Ectodermal cell (in vitro differentiated cells): ENCODE measurements at regions not wholly inside any gene's neighbourhood (a gene's known extent, or its start where the extent isn't known, plus 50 kb on each side); places are given as distances from the start of the nearest gene placed in this dataset.
"Not testable (repeated sequence)": the region's sequence is repeated elsewhere in the genome, so short reads cannot be mapped to it uniquely, and the experiment has no call there.

ENCODE experiments used
- H3K27ac ChIP-seq: 2 replicates; pipeline ENCODE4 v1.7.0; 2013; ENCODE audit warnings: mild to moderate bottlenecking, low read depth, low read length; ENCODE audit not compliant: insufficient read depth, poor library complexity, severe bottlenecking
- H3K27me3 ChIP-seq: 2 replicates; pipeline ENCODE4 v1.7.0; 2013; ENCODE audit warnings: mild to moderate bottlenecking, low read length; ENCODE audit not compliant: insufficient read depth, control insufficient read depth, poor library complexity, severe bottlenecking
- H3K36me3 ChIP-seq: one replicate; pipeline ENCODE4 v1.7.0; 2013; ENCODE audit warnings: low read length; ENCODE audit not compliant: control insufficient read depth, insufficient read depth
- H3K4me1 ChIP-seq: one replicate; pipeline ENCODE4 v1.7.0; 2013; ENCODE audit warnings: low read length; ENCODE audit not compliant: control insufficient read depth, insufficient read depth
- H3K4me3 ChIP-seq: 2 replicates; pipeline ENCODE4 v1.7.0; 2013; ENCODE audit warnings: low read depth, low read length, control low read depth; ENCODE audit not compliant: insufficient read depth
- H3K9me3 ChIP-seq: 2 replicates; pipeline ENCODE4 v1.7.0; 2013; ENCODE audit warnings: mild to moderate bottlenecking, low read length, moderate library complexity; ENCODE audit not compliant: control insufficient read depth
- WGBS, 2 experiments: methylation state at CpG; one replicate each; pipeline ENCODE4 v1.1.7; 2013; ENCODE audit warnings: missing lambda C conversion rate in 2 of 2; 5-methylcytosine and 5-hydroxymethylcytosine counted together

GRCh38 chr1:143643148-143643885 is 328.5 kb downstream of the FAM72C start:
- H3K36me3 ChIP-seq = no peaks in the 10 kb centered on the region
- no peaks in the 10 kb centered on the region for H3K9me3 ChIP-seq
- peaks cover 49% of the 10 kb centered on the region for H3K27me3 ChIP-seq
- H3K27ac ChIP-seq = no peak overlapping the region
- H3K4me1 ChIP-seq = no peaks in the 10 kb centered on the region
- WGBS, 2 experiments = 41 to 44% methylated on average over 56 of the region's 56 CpGs
- peak overlapping the region; percentile 20 for H3K4me3 ChIP-seq

DNA sequence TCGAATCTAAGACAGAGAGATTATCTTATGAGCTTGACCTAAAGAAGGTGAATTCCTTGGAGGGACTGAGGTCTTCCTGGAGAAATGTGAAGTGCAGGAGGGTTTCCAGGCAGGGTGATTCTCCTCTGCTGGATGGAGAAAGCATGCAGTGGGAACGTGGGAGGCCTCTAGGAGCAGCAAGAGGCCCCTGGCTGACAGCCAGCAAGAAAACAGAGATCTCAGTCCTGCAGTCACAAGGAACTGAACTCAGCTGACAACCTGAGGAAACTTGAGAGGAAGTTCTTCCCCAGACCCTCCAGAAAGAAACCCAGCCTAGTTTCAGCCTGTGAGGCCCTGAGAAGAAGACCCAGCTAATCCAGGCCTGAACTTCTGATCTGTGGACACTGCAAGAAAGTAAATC is 345.9 kb downstream of the FAM72C start:
- H3K4me3 ChIP-seq = no peak overlapping the region
- no peaks in the 10 kb centered on the region for H3K9me3 ChIP-seq
- H3K4me1 ChIP-seq = no peaks in the 10 kb centered on the region
- WGBS, 2 experiments = 60 to 67% methylated on average over 2 of the region's 2 CpGs
- no peaks in the 10 kb centered on the region for H3K36me3 ChIP-seq
- no peak overlapping the region for H3K27ac ChIP-seq
- no peaks in the 10 kb centered on the region for H3K27me3 ChIP-seq

DNA sequence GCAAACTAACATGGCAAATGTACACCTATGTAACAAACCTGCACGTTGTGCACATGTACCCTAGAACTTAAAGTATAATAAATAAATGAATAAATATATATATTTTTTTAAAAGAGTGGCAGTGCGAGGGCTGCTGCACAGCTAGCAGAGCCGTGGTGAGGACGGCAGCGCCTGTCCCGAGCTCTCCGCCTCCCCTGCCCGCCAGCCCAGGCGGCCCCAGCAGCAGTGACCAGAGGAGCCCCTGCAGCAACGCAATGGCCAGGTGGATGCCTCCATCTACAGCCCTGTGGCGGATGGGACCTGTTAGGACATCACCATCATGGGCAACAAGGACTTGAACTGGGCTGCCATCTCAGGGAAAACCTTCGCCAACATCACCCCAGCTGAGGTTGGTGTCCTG is 351.9 kb downstream of the FAM72C start:
- Histone ChIP-seq H3K27ac (no peak overlapping the region), H3K27me3 (no peaks in the 10 kb centered on the region), H3K36me3 (no peaks in the 10 kb centered on the region), H3K4me1 (no peaks in the 10 kb centered on the region), H3K4me3 (no peak overlapping the region), H3K9me3 (no peaks in the 10 kb centered on the region)
- 85% methylated on average over 11 of the region's 12 CpGs for WGBS, 2 experiments

- H3K4me1 ChIP-seq = no peaks in the 10 kb centered on the region
- no peak overlapping the region for H3K4me3 ChIP-seq
- no peaks in the 10 kb centered on the region for H3K36me3 ChIP-seq
- H3K27me3 ChIP-seq = no peaks in the 10 kb centered on the region
- 43 to 49% methylated on average over 2 of the region's 2 CpGs for WGBS, 2 experiments
- no peaks in the 10 kb centered on the region for H3K9me3 ChIP-seq
- H3K27ac ChIP-seq = no peak overlapping the region
Observed at GRCh38 chr1:143611159-143611558, 360.6 kb downstream of the FAM72C start.

GRCh38 chr1:143610196-143610595 is 361.6 kb downstream of the FAM72C start:
- no peaks in the 10 kb centered on the region for H3K4me1 ChIP-seq
- no peaks in the 10 kb centered on the region for H3K9me3 ChIP-seq
- no peaks in the 10 kb centered on the region for H3K27me3 ChIP-seq
- H3K4me3 ChIP-seq = no peak overlapping the region
- H3K36me3 ChIP-seq = no peaks in the 10 kb centered on the region
- WGBS, 2 experiments = 90% methylated on average over 11 of the region's 11 CpGs
- H3K27ac ChIP-seq = no peak overlapping the region

DNA sequence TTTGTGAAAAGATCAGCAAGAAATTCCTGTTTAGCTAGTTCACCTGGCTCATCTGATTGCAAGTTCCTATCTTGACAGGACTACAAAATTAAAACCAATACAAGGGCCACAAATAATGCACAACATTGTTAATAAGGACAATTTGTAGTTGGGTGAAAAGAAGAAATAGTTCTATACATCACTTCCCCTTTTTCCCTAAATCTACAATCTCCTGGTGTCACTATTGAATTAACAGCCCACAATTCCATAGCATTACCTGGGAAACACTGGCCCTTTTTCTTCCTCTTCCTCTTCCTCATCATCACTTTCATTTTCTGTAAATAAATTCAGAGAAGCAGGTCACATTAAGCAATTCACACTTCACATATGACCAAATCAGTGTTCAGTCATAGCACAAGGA is 366.9 kb downstream of the FAM72C start:
- Histone ChIP-seq H3K27ac (no peak overlapping the region), H3K9me3 (no peaks in the 10 kb centered on the region), H3K4me1 (no peaks in the 10 kb centered on the region), H3K4me3 (no peak overlapping the region), H3K36me3 (no peaks in the 10 kb centered on the region), H3K27me3 (no peaks in the 10 kb centered on the region)

GRCh38 chr1:143584508-143584907 is 387.3 kb downstream of the FAM72C start:
- Histone ChIP-seq H3K27me3 (no peaks in the 10 kb centered on the region), H3K9me3 (no peaks in the 10 kb centered on the region), H3K4me3 (no peak overlapping the region), H3K4me1 (no peaks in the 10 kb centered on the region), H3K27ac (no peak overlapping the region), H3K36me3 (no peaks in the 10 kb centered on the region)
- 80 to 81% methylated on average over 4 of the region's 4 CpGs for WGBS, 2 experiments

DNA sequence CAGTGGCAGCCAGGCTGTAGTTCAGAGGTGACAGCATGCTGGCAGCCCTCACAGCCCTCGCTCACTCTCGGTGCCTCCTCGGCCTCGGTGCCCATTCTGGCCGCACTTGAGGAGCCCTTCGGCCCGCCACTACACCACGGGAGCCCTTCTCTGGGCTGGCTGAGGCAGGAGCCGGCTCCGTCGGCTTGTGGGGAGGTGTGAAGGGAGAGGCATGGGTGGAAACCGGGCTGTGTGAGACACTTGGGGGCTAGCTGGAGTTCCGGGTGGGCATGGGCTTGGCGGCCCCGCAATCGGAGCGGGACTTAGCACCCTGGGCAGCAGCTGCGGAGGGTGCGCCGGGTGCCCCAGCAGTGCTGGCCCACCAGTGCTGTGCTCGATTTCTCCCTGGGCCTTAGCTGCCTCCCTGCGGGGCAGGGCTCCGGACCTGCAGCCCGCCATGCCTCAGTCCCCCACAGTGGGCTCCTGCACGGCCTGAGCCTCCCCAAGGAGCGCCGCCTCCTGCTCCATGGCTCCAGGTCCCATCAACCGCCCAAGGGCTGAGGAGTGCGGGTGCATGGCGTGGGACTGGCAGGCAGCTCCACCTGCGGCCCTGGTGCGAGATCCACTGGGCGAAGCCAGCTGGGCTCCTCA is 396.8 kb downstream of the FAM72C start:
- no peak overlapping the region for H3K27ac ChIP-seq
- WGBS, 2 experiments = 90 to 92% methylated on average over 33 of the region's 33 CpGs
- no peaks in the 10 kb centered on the region for H3K4me1 ChIP-seq
- H3K27me3 ChIP-seq = no peaks in the 10 kb centered on the region
- H3K9me3 ChIP-seq = no peaks in the 10 kb centered on the region
- H3K36me3 ChIP-seq = no peaks in the 10 kb centered on the region
- H3K4me3 ChIP-seq = no peak overlapping the region

DNA sequence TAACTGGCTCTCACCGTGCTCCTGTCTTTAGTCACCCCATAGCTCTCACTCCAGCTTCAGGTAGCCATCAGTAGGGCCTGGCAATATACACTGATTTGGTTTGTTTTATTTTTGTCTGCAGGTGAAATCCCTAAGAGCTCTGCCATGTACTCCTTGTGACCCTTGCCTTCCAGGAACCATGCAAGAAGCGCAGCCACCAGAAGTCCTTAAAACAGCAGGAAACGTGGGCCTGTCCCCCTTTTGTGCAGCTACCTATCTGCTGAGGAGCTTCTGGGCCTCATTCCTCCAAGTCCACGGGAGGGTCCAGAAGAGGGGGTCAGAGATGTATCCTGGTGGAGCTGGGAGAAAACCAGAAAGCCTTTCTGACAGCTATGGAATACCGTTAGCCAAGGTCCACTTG is 399.1 kb downstream of the FAM72C start:
- 68 to 70% methylated on average over 5 of the region's 5 CpGs for WGBS, 2 experiments
- H3K4me3 ChIP-seq, H3K9me3 ChIP-seq, H3K27ac ChIP-seq, H3K36me3 ChIP-seq, H3K4me1 ChIP-seq, H3K27me3 ChIP-seq: not testable (repeated sequence)

DNA sequence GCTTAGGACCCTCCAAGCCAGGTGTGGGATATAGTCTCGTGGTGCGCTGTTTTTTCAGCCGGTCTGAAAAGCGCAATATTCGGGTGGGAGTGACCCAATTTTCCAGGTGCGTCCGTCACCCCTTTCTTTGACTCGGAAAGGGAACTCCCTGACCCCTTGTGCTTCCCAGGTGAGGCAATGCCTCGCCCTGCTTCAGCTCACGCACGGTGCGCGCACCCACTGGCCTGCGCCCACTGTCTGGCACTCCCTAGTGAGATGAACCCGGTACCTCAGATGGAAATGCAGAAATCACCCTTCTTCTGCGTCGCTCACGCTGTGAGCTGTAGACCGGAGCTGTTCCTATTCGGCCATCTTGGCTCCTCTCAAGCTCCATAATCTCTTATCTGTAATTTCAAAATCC is 408.0 kb downstream of the FAM72C start:
- H3K36me3 ChIP-seq, H3K27ac ChIP-seq, H3K9me3 ChIP-seq, H3K4me1 ChIP-seq, H3K4me3 ChIP-seq, H3K27me3 ChIP-seq: not testable (repeated sequence)
- 47 to 55% methylated on average over 20 of the region's 20 CpGs for whole genome bisulfite sequencing, 2 experiments
